DMS 273 (cell line): ENCODE measurements at regions not wholly inside any gene's neighbourhood (a gene's known extent, or its start where the extent isn't known, plus 50 kb on each side); places are given as distances from the start of the nearest gene placed in this dataset.

Experiments
- DNase-seq: peaks from one replicate; lab custom pipeline; 2025; ENCODE audit not compliant: unreplicated experiment; lab: John Stamatoyannopoulos, UW

- no peak for DNase-seq
Measured at GRCh38 chr4:79088946-79089691, 149.9 kb upstream of the PAQR3 start.

DNA sequence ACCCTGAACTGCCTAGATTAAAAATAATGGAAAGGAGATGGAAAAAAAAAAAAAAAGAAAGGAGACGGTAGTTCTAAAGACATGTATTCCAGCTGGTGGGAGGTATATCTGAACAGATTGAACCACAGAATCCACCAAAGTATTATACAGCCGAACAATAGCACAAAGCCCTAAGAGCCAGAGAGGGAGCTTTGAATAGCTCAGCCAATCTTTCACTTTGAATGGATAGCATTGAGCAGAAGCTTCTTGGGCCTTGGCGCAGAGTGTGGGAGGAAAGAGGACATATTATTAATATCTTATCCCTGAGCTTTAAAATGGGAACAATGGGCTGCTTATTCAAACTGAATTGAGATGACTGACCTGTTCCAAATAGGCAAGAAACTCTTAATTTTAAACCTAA is 147.8 kb upstream of the PAQR3 start:
- no peak for DNase-seq

GRCh38 chr4:79083406-79084010 is 144.3 kb upstream of the PAQR3 start:
- no peak for DNase-seq

DNA sequence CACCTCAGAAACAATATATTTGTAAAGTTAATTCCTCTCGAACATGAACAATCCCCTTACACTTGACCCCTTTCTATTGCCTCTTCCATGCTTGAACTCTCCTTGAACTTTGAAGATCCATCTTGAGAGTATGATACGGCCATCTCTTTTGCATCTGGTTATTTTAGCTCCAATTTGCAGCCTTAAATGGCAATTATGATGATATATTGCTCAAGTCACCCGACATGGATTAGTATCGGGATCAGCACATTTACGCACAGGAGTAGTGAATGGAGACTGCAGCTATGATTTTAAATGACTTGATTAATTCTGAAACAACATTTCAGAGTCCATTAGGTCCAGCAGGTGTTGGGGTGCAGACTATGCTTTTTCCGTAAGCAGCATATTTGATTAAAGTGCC is 143.8 kb upstream of the PAQR3 start:
- no peak for DNase-seq

DNA sequence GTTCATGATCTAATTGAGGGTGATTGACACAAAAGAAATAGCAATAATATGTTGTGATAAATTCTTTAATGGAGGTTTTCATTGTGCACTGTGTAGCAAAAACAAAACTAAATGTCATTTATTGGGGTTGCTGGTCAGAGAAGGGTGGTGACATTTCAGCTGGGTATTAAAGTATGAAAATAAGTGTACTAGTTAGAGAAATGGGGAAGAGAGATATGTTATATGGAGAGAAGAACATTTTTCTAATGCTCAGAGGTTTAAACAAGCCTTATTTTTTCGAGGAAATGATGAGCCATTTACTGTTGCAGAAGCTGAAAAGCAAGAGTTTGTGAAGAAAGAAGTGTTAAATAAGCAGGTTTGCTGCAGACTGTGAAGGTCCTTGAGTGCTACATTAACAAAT is 142.7 kb upstream of the PAQR3 start:
- DNase-seq, result no peak

- no peak for DNase-seq
Measured at GRCh38 chr4:79078339-79078738, 139.1 kb upstream of the PAQR3 start.

DNA sequence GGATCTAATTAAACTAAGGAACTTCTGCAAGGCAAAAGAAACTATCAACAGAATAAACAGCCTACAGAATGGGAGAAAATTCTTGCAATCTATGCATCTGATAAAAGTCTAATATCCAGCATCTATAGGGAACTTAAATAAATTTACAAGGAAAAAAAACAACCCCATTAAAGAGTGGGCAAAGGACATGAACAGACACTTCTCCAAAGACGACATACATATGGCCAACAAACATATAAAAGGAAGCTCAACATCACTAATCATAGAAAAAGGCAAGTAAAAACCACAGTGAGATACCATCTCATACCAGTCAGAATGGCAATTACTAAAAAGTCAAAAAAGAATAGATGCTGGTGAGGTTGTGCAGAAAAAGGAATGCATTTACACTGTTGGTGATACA is 134.8 kb upstream of the PAQR3 start:
- no peak for DNase-seq

DNA sequence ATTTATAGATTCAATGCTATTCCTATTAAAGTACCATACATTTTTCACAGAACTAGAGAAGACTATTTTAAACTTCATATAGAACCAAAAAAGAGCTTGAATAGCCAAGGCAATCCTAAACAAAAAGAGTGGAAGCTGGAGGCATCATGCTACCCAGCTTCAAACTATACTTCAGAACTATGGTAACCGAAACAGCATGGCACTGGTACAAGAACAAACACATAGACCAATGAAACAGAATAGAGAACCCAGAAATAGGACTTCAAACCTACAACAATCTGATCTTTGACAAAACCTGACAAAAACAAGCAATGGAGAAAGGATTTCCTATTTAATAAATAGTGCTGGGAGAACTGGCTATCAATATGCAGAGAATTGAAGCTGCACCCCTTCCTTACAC is 134.2 kb upstream of the PAQR3 start:
- DNase-seq, result no peak

DNA sequence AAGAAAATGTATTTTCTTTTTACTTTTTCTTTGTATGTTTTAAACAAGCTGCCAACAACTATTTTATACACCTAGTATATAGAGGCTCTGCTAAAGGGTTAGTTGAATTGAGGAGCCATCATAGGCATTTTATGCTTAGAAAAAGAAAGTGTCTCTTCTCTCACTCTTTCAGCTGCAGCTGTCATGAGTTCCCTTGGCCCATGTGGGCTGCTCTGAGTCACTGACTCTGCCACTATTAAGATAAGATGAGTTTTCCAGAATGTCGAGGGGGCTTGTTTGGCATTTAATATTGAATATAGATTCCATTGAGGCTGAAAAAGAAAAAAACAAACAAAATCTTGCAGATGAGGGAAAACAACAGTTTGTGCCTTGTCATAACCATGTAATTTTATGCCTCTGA is 126.0 kb upstream of the PAQR3 start:
- DNase-seq, result peak; percentile 48

DNA sequence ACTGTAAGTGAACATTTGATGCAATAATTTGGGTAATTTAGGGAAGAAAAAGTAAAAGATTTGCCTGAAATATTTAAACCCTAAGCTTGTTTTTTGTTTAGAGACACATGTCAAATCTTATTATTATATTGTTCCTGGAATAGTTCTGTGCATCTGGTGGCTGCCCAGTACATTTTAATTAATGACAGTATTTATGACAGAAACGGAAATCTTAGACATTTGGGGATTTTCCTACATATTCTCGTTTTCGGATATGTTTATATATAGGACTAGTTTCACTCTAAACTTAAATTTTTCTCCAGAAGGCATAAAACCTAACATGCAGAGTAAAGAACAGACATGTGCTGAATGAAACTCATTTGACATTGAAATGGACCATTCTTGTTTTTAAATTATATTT is 125.6 kb upstream of the PAQR3 start:
- no peak for DNase-seq

- no peak for DNase-seq
Measured at GRCh38 chr4:79059631-79060399, 120.6 kb upstream of the PAQR3 start.

GRCh38 chr4:79057772-79058171 is 118.5 kb upstream of the PAQR3 start:
- DNase-seq, result no peak

DNA sequence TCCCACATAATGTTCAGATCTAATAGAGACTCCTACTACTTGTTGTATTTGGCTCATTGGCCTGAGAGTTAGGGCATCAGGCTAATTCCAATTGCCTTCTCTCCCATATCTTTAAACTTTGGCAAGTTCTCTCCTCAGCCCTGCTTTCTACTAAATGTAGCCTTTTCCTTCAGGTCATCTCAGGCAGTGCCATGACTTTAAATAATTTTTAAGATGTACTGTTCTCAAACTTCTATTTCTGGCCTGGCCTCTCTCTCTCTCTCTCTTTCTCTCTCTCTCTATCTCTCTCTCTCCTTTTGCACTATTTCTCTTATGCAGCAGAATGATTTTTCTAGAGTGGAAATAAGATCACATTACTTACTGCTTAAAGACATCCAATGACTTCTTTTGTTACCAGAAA is 114.5 kb upstream of the PAQR3 start:
- no peak for DNase-seq

DNA sequence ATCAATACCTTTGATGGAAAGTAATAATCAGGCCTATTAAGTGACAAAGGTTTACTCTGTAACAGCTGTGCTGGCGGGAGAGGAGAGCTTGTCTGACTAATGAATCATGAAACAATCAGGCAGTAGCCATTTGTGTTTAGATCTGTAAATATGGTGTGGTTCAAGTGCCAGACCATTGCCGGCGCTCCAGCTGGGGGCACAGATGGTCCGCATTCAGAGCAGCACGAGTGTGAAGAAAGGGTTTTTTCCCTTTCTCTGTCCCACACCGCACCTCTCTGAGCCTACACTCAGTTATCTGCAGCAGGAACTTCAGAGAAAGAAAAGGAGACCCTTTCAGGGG is 111.3 kb upstream of the PAQR3 start:
- DNase-seq, result peak; percentile 95

- peak; percentile 87 for DNase-seq
Measured at GRCh38 chr4:79049840-79050540, 110.8 kb upstream of the PAQR3 start.

DNA sequence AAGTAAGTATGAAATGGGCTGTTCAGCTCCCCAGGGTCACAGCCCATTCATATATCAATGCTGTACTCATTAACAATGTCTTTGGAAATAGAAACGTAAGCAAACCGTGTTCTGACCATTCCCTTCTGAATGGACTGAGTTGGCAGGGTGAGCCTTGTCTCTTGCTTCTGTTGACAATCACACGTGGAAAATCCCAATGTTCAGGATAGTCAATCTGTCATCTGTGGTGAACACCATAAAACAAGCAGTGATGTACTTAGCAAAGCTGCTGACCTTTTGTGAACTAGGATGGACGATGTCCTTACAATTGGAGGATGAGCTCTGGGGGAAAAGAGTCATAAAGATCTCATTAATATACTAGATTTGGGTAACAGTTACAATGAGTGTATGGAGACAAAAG is 109.6 kb upstream of the PAQR3 start:
- DNase-seq, result peak; percentile 54

DNA sequence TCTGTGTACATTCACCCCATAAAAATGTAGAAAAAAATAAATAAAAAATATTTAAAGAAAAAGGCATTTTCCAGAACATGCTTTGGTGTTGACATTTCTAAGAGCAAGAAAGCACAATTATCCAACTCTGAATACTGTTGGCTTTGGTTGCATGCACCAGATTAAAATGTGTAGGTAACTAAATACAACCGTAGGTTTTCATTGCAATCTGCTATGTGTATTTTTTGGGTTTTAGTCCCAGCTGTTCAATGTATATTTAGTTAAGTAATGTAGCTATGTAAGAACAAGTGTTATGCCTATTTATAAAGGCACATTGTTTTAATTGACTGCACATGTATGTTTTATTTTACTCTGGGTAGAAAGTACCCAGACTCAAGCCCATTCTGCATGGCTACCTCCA is 108.1 kb upstream of the PAQR3 start:
- DNase-seq, result peak; percentile 50

DNA sequence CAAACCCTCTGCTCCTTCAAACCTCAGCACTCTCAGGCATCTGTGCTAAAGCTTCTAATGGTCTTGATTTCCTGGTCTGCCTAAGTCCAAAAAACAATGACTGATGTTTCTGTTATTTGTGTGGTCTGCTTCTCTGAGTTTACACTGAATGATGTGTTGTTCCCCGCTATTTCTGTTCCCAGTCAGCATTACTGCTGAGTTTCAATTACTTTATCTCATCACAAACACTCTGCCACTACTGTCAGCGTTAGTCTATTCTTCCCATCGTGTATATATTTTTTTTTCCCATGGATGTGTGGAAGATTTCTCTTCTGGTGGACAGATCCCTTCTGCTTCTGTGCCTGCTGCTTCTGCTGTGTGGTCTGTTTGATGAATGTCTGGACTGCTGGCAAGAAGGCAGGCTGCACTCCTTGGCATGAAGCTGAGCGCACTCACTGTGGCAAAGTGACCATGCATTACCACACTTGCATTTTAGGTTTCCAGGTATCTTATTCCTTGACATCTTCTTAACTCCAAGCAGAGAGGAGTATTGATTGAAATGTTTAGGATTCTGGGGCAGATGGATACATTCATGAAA is 106.9 kb upstream of the PAQR3 start:
- DNase-seq, result peak; percentile 48

- DNase-seq, result peak; percentile 60
Measured at GRCh38 chr4:79044141-79044659, 105.0 kb upstream of the PAQR3 start.

DNA sequence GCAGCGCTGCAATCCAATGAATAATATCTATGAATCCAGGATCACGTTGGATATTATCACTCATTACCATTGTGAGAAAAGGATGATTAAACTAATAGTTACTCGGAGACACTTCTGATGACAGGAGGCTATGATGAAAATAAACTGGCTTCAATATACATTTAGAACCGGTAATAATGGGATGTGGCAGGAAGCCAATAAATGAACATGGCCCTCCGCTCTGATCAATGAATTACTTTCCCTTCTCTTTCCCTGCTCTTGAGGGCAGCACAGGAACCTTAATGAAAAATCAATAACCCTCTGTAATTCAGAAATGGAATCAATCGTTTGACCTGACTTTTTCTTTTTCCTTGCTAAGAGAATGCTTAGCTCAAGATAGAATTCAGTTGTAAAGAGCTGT is 103.9 kb upstream of the PAQR3 start:
- no peak for DNase-seq

DNA sequence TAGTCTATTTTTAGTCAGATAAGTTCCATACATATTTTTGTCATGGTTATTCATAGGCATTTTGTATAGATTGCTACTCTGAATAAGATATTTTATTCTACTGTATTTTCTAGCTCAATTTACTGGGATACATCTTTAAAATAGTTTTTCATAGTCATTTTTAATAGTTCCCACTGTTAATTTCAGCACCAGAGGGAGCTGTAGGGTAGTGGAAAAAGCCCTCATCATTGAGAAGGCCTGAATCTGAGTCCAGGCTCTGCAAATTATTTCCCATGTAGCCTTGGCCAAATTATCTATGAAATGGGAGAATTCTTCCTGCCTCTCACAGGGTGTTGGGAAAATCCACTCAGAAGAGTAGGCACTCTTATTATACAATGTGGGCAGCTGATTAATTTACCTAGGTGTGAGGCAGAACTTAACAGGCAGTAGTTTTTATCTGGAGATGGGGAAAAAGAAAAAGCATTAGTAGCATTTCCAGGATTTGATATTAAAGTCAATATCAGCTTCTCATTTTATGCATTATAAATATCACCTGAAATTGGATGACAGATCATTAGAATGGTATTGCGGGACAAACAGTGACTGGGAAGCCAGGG is 102.9 kb upstream of the PAQR3 start:
- peak; percentile 78 for DNase-seq
